ENCODE measurements at regions not wholly inside any gene's neighbourhood (a gene's known extent, or its start where the extent isn't known, plus 50 kb on each side); places are given as distances from the start of the nearest gene placed in this dataset.

- TF ChIP-seq CTCF (IDR thresholded peaks at IDR 0.05; ENCODE audit: control extremely low read depth, extremely low read depth, low read depth, missing control alignments): no peak
- ChIA-PET POLR2A (no interaction called here), CTCF (interaction anchor here (0.8 kb wide), 1 partner anchor 23 kb away, joined by 3 read pairs; no protein-coding TSS in a partner anchor)
- DNase-seq (ENCODE audit: extremely low spot score): no peak
Observed at GRCh38 chr9:32855752-32856151, 72.4 kb downstream of the TMEM215 start.

- POLR2A ChIA-PET: no interaction called here
- no peak for DNase-seq (ENCODE audit: extremely low spot score)
- TF ChIP-seq CTCF (IDR thresholded peaks at IDR 0.05; ENCODE audit: control extremely low read depth, extremely low read depth, low read depth, missing control alignments): no peak
- CTCF ChIA-PET: interaction anchor here (1.2 kb wide), 1 partner anchor 14 kb away, joined by 3 read pairs; no protein-coding TSS in a partner anchor
Observed at GRCh38 chr9:32863291-32863690, 80.0 kb downstream of the TMEM215 start.

- CTCF ChIA-PET: interaction anchor here (0.8 kb wide), 1 partner anchor 8 kb away, joined by 3 read pairs; no protein-coding TSS in a partner anchor
- no peak for TF ChIP-seq CTCF (IDR thresholded peaks at IDR 0.05; ENCODE audit: control extremely low read depth, extremely low read depth, low read depth, missing control alignments)
- no peak for DNase-seq (ENCODE audit: extremely low spot score)
- POLR2A ChIA-PET: no interaction called here
Observed at GRCh38 chr9:32864971-32865370, 81.6 kb downstream of the TMEM215 start.

GRCh38 chr9:32866273-32866672, 82.9 kb downstream of the TMEM215 start:
- no peak for DNase-seq (ENCODE audit: extremely low spot score)
- no peak for TF ChIP-seq CTCF (IDR thresholded peaks at IDR 0.05; ENCODE audit: control extremely low read depth, extremely low read depth, low read depth, missing control alignments)
- CTCF ChIA-PET: no interaction called here
- POLR2A ChIA-PET: no interaction called here

- ChIA-PET POLR2A (no interaction called here), CTCF (no interaction called here)
- no peak for DNase-seq (ENCODE audit: extremely low spot score)
- TF ChIP-seq CTCF (IDR thresholded peaks at IDR 0.05; ENCODE audit: control extremely low read depth, extremely low read depth, low read depth, missing control alignments): no peak
Observed at GRCh38 chr9:32867026-32867425, 83.7 kb downstream of the TMEM215 start.

DNA sequence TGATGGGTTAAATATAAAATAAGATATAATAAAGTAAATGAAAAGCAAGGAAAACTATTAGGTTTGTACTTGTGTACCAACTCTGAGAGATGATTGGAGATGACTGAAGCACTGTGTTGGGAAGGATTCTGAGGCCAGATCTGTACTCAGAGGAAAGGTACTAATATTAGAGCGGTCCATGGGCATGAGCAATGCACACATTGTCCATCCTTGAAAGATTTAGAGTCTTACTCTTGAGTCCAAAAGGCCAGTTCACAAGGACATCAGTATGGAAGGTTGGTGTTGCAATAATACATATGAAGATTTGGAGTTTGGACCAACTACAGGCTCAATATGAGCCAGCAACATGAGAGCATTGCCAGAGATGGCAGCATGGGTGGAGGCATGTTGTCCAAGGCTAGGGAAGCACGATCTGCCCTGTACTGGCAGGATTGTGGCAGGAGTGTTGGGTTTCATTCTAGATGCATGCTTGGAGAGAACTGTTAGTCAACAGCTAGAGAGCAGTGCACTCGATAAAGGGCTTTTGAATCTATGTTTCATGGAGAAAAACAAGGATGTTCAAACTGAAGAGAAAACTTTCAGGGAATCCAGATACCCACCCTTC, 84.4 kb downstream of the TMEM215 start:
- no peak for DNase-seq (ENCODE audit: extremely low spot score)
- ChIA-PET CTCF (no interaction called here), POLR2A (no interaction called here)
- no peak for TF ChIP-seq CTCF (IDR thresholded peaks at IDR 0.05; ENCODE audit: control extremely low read depth, extremely low read depth, low read depth, missing control alignments)
